KMS-11 (cell line): ENCODE measurements at regions not wholly inside any gene's neighbourhood (a gene's known extent, or its start where the extent isn't known, plus 50 kb on each side); places are given as distances from the start of the nearest gene placed in this dataset.
"Not testable (repeated sequence)": the region's sequence is repeated elsewhere in the genome, so short reads cannot be mapped to it uniquely, and the experiment has no call there.

ENCODE experiments used
- H2AFZ ChIP-seq: fragments of 200-600 bp; sonication (generic); 2 replicates; pipeline ENCODE4 v1.6.1; 2016; ENCODE audit warnings: antibody characterized with exemption, mixed run types, low read depth
- H3K27ac ChIP-seq: fragments of 200-600 bp; sonication (generic); 2 replicates; pipeline ENCODE4 v1.6.1; 2016; ENCODE audit warnings: mild to moderate bottlenecking, mixed run types
- H3K27me3 ChIP-seq: fragments of 200-600 bp; sonication (generic); 2 replicates; pipeline ENCODE4 v1.6.1; 2017; ENCODE audit warnings: mild to moderate bottlenecking, low read depth, mixed run types, moderate library complexity; ENCODE audit not compliant: insufficient read depth
- H3K36me3 ChIP-seq: fragments of 200-600 bp; sonication (generic); 2 replicates; pipeline ENCODE4 v1.6.1; 2017; ENCODE audit warnings: mild to moderate bottlenecking, mixed run types; ENCODE audit not compliant: insufficient read depth
- H3K4me1 ChIP-seq: fragments of 200-600 bp; sonication (generic); 2 replicates; pipeline ENCODE4 v1.6.1; 2016; ENCODE audit warnings: mild to moderate bottlenecking, low read depth, mixed run types; ENCODE audit not compliant: poor library complexity, severe bottlenecking
- H3K4me2 ChIP-seq: fragments of 200-600 bp; sonication (generic); 2 replicates; pipeline ENCODE4 v1.7.0; 2016; ENCODE audit warnings: mild to moderate bottlenecking, mixed run types
- H3K4me3 ChIP-seq: fragments of 200-600 bp; sonication (generic); IDR thresholded peaks from 2 replicates; pipeline ENCODE4 v1.6.1; 2017; ENCODE audit warnings: low read depth, low read length, mixed read lengths; ENCODE audit not compliant: insufficient read depth
- H3K79me2 ChIP-seq: fragments of 200-600 bp; sonication (generic); 2 replicates; pipeline ENCODE4 v1.6.1; 2016; ENCODE audit warnings: low read depth, mixed run types; ENCODE audit not compliant: insufficient read depth
- H3K9ac ChIP-seq: fragments of 200-600 bp; sonication (generic); 2 replicates; pipeline ENCODE4 v1.6.1; 2016; ENCODE audit warnings: mild to moderate bottlenecking, mixed run types
- H4K20me1 ChIP-seq: fragments of 200-600 bp; sonication (generic); 2 replicates; pipeline ENCODE4 v1.6.1; 2016; ENCODE audit warnings: mild to moderate bottlenecking, mixed run types; ENCODE audit not compliant: insufficient read depth
- CTCF ChIP-seq: fragments of 200-600 bp; sonication (generic); conservative IDR thresholded peaks from 2 replicates; pipeline ENCODE4 v1.6.1; 2017; ENCODE audit warnings: low read depth, mild to moderate bottlenecking, antibody characterized with exemption, low read length, moderate library complexity, mixed read lengths

- no peak overlapping the region for H2AFZ ChIP-seq
- H3K27ac ChIP-seq = no peak overlapping the region
- H3K79me2 ChIP-seq = no peaks in the 10 kb centered on the region
- no peak overlapping the region for H3K4me2 ChIP-seq
- H3K27me3 ChIP-seq = no peaks in the 10 kb centered on the region
- no peaks in the 10 kb centered on the region for H4K20me1 ChIP-seq
- H3K9ac ChIP-seq = no peak overlapping the region
- H3K4me3 ChIP-seq = no peak overlapping the region
- no peak for TF ChIP-seq CTCF
- no peaks in the 10 kb centered on the region for H3K4me1 ChIP-seq
- H3K36me3 ChIP-seq = no peaks in the 10 kb centered on the region
Measured at GRCh38 chr13:64488731-64489130, 2741.4 kb downstream of the PCDH9 start.

- H3K27ac ChIP-seq = no peak overlapping the region
- H3K9ac ChIP-seq = no peak overlapping the region
- no peak for TF ChIP-seq CTCF
- no peak overlapping the region for H2AFZ ChIP-seq
- H3K4me1 ChIP-seq = no peaks in the 10 kb centered on the region
- H4K20me1 ChIP-seq = no peaks in the 10 kb centered on the region
- H3K36me3 ChIP-seq = no peaks in the 10 kb centered on the region
- no peaks in the 10 kb centered on the region for H3K27me3 ChIP-seq
- H3K79me2 ChIP-seq = no peaks in the 10 kb centered on the region
- no peak overlapping the region for H3K4me3 ChIP-seq
- no peak overlapping the region for H3K4me2 ChIP-seq
Measured at GRCh38 chr13:64482373-64482772, 2747.8 kb downstream of the PCDH9 start.

- H3K79me2 ChIP-seq = no peaks in the 10 kb centered on the region
- no peaks in the 10 kb centered on the region for H3K27me3 ChIP-seq
- no peak overlapping the region for H3K4me3 ChIP-seq
- no peak overlapping the region for H3K27ac ChIP-seq
- H3K9ac ChIP-seq = no peak overlapping the region
- H2AFZ ChIP-seq = no peak overlapping the region
- TF ChIP-seq CTCF = no peak
- no peaks in the 10 kb centered on the region for H4K20me1 ChIP-seq
- H3K4me2 ChIP-seq = no peak overlapping the region
- no peaks in the 10 kb centered on the region for H3K4me1 ChIP-seq
- no peaks in the 10 kb centered on the region for H3K36me3 ChIP-seq
Measured at GRCh38 chr13:64480672-64481071, 2749.5 kb downstream of the PCDH9 start.

- Histone ChIP-seq H2AFZ (no peak overlapping the region), H3K79me2 (no peaks in the 10 kb centered on the region), H3K9ac (no peak overlapping the region), H3K4me3 (no peak overlapping the region), H3K27ac (no peak overlapping the region), H3K4me1 (no peaks in the 10 kb centered on the region), H3K36me3 (no peaks in the 10 kb centered on the region), H3K4me2 (no peak overlapping the region), H4K20me1 (no peaks in the 10 kb centered on the region), H3K27me3 (no peaks in the 10 kb centered on the region)
- TF ChIP-seq CTCF = no peak
Measured at GRCh38 chr13:64480211-64480610, 2749.9 kb downstream of the PCDH9 start.

GRCh38 chr13:64477146-64477545 is 2753.0 kb downstream of the PCDH9 start:
- no peak overlapping the region for H3K9ac ChIP-seq
- no peaks in the 10 kb centered on the region for H3K4me1 ChIP-seq
- no peak overlapping the region for H3K4me2 ChIP-seq
- no peak overlapping the region for H3K4me3 ChIP-seq
- no peaks in the 10 kb centered on the region for H3K36me3 ChIP-seq
- no peaks in the 10 kb centered on the region for H4K20me1 ChIP-seq
- H3K27ac ChIP-seq = no peak overlapping the region
- no peaks in the 10 kb centered on the region for H3K27me3 ChIP-seq
- H3K79me2 ChIP-seq = no peaks in the 10 kb centered on the region
- H2AFZ ChIP-seq = no peak overlapping the region
- no peak for TF ChIP-seq CTCF

- H3K27ac ChIP-seq, H3K36me3 ChIP-seq, H4K20me1 ChIP-seq, H3K4me2 ChIP-seq, H3K9ac ChIP-seq, H2AFZ ChIP-seq, H3K27me3 ChIP-seq, H3K4me1 ChIP-seq, H3K4me3 ChIP-seq, H3K79me2 ChIP-seq: not testable (repeated sequence)
Measured at GRCh38 chr13:64476041-64476568, 2754.0 kb downstream of the PCDH9 start.
